Activated CD8-positive, alpha-beta T cell treated with anti-CD3 and anti-CD28 coated beads for 36 hours (primary cell): ENCODE measurements at regions not wholly inside any gene's neighbourhood (a gene's known extent, or its start where the extent isn't known, plus 50 kb on each side); places are given as distances from the start of the nearest gene placed in this dataset.
A peak's percentile ranks its signal among the peaks of the same experiment; 100 is the strongest.

Experiments
- ATAC-seq: fragments of 200-7000 bp; cut with Tn5 transposase; one replicate; pipeline ENCODE4 v1.10.0; 2021; ENCODE audit warnings: mild to moderate bottlenecking, moderate library complexity
- CTCF ChIA-PET: fragments of 350-600 bp; sonication (Branson Sonifier 250); formaldehyde crosslinking; loops from one replicate; lab custom pipeline; 2021; ENCODE audit warnings: antibody characterized with exemption; lab: Charles Lee
- POLR2A ChIA-PET: fragments of 350-600 bp; sonication (Branson Sonifier 250); formaldehyde crosslinking; loops from one replicate; lab custom pipeline; 2021; ENCODE audit warnings: antibody characterized with exemption; lab: Charles Lee
- DNase-seq: peaks from one replicate; pipeline ENCODE4 v3.0.0-alpha.2; 2020
- H3K27ac Mint-ChIP-seq: one replicate; pipeline ENCODE4 v1.8.0; 2021; ENCODE audit warnings: mild to moderate bottlenecking, mixed read lengths
- H3K27me3 Mint-ChIP-seq: one replicate; pipeline ENCODE4 v1.8.0; 2021; ENCODE audit warnings: mixed read lengths
- H3K36me3 Mint-ChIP-seq: one replicate; pipeline ENCODE4 v1.8.0; 2021; ENCODE audit warnings: low read depth, mixed read lengths
- H3K4me1 Mint-ChIP-seq: one replicate; pipeline ENCODE4 v1.8.0; 2021; ENCODE audit warnings: low read depth, mixed read lengths
- H3K4me3 Mint-ChIP-seq: one replicate; pipeline ENCODE4 v1.8.0; 2021; ENCODE audit warnings: mild to moderate bottlenecking, moderate library complexity, mixed read lengths
- H3K9me3 Mint-ChIP-seq: one replicate; pipeline ENCODE4 v1.8.0; 2021; ENCODE audit warnings: mixed read lengths
- intact Hi-C: fragments of 100-400 bp; cut with micrococcal nuclease; formaldehyde crosslinking; loops from one replicate; pipeline ENCODE4 v1.10.0; 2022
- TF ChIP-seq, protein P1 (sequence below): fragments of 200-600 bp; IDR thresholded peaks from one replicate; pipeline ENCODE4 v1.8.0; 2022; ENCODE audit warnings: antibody characterized with exemption, mild to moderate bottlenecking

DNA sequence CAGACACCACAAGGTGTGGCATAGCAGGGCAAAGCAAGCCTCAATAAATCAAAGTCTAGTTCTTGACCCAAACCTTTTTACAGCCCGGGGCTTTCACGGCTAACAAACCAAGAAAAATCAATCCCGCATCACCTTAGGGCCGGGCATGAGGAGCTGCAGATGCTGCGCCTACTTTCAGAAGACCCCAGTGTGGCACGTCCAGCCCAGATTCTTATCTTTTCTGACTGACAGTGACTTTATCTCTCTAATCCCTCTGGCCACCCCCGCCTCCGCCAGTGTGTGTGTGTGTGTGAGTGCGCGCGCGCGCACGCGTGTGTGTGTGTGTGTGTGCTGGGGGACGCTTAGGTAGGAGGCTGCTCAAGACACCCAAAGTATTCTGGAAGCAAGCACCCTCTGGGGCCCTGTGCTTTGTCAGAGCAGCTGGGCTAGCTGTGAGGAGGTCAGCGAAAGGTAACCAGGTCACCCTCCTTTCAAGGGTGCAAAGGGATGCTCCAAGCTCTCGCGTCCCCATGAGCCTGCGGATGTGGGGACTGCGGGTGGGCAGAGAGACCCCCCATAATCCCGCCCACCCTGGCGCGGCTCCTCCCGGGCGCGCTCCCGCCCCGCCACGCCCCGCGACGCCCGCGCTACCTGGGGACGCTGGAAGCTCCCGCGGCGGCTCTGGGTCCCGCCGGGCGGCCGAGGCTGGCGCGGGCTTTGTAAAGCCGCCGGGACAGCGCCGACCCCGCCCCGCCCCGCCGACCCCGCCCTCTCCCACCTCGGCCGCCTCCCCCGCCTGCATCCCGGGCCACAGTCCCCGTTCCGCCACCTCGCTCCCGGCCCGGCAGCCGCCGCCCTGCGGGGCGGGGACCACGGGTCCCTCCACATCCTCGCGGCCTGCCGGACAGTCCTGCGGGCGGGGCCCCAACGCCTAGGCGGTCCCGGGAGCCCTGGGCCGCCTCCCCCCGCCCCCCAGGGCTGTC lies 57.1 kb upstream of the RHOBTB1 start:
- ChIA-PET CTCF (no interaction called here), POLR2A (no interaction called here)
- no peak overlapping the region for H3K27ac Mint-ChIP-seq
- H3K27me3 Mint-ChIP-seq, result peaks cover 42% of the 10 kb centered on the region
- no peaks in the 10 kb centered on the region for H3K4me1 Mint-ChIP-seq
- TF ChIP-seq, protein P1, sequence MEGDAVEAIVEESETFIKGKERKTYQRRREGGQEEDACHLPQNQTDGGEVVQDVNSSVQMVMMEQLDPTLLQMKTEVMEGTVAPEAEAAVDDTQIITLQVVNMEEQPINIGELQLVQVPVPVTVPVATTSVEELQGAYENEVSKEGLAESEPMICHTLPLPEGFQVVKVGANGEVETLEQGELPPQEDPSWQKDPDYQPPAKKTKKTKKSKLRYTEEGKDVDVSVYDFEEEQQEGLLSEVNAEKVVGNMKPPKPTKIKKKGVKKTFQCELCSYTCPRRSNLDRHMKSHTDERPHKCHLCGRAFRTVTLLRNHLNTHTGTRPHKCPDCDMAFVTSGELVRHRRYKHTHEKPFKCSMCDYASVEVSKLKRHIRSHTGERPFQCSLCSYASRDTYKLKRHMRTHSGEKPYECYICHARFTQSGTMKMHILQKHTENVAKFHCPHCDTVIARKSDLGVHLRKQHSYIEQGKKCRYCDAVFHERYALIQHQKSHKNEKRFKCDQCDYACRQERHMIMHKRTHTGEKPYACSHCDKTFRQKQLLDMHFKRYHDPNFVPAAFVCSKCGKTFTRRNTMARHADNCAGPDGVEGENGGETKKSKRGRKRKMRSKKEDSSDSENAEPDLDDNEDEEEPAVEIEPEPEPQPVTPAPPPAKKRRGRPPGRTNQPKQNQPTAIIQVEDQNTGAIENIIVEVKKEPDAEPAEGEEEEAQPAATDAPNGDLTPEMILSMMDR, result no peak
- H3K9me3 Mint-ChIP-seq, result peaks cover 3% of the 10 kb centered on the region
- intact Hi-C loops, result no loop called here
- DNase-seq (peak; percentile 9), ATAC-seq (peak; percentile 39)
- no peaks in the 10 kb centered on the region for H3K36me3 Mint-ChIP-seq
- peak overlapping the region; percentile 34 for H3K4me3 Mint-ChIP-seq

DNA sequence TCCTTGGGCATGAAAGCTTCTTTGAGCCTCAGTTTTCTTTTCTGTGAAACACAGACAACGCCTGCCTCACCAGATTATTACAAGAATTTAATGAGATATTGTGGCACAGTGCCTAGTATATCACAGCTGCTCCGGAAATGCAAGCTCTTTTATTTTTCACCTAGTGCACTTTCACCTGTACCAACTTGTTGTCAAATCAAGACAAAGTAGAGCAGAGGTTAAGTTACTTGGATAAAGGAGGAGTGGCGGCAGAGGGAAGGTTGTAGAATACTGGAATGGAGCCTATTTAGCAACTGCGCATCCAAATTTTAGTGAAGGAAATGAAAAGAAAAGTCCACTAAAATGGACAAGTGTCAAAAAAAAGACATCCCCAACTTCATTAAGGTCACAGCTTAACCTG lies 54.9 kb upstream of the RHOBTB1 start:
- peaks cover 37% of the 10 kb centered on the region for H3K27me3 Mint-ChIP-seq
- H3K27ac Mint-ChIP-seq, result no peak overlapping the region
- no peak overlapping the region for H3K4me3 Mint-ChIP-seq
- intact Hi-C loops, result no loop called here
- H3K36me3 Mint-ChIP-seq, result no peaks in the 10 kb centered on the region
- TF ChIP-seq, protein P1, result no peak
- CTCF ChIA-PET, result no interaction called here
- H3K4me1 Mint-ChIP-seq, result no peaks in the 10 kb centered on the region
- POLR2A ChIA-PET, result no interaction called here
- no peak for ATAC-seq
- no peak for DNase-seq
- H3K9me3 Mint-ChIP-seq, result peaks cover 3% of the 10 kb centered on the region

DNA sequence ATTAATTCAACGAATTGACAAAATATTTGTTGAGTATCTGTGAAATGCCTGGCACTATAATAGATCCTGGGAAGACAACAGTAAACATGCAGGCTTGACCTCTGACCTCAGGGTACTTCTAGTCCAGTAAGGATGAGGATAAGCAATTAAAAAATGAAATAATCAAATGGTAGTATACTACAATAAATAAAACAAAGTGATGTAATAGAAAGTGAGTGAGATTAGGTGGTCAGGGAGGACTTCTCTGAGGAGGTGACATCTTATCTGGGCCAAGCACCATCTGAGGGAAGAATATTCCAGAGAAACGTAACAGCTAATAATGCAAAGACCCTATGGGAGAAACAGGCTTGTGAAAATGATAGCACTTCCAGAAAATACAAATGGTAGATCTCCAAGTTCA lies 50.1 kb upstream of the RHOBTB1 start:
- ChIA-PET CTCF (no interaction called here), POLR2A (no interaction called here)
- Mint-ChIP-seq H3K36me3 (no peaks in the 10 kb centered on the region), H3K27me3 (peaks cover 13% of the 10 kb centered on the region), H3K27ac (no peak overlapping the region), H3K4me1 (no peaks in the 10 kb centered on the region), H3K9me3 (no peaks in the 10 kb centered on the region), H3K4me3 (no peak overlapping the region)
- DNase-seq, result no peak
- intact Hi-C loops, result no loop called here
- TF ChIP-seq, protein P1, result no peak
- no peak for ATAC-seq
